ENCODE measurements at regions not wholly inside any gene's neighbourhood (a gene's known extent, or its start where the extent isn't known, plus 50 kb on each side); places are given as distances from the start of the nearest gene placed in this dataset.
"Not testable (repeated sequence)": the region's sequence is repeated elsewhere in the genome, so short reads cannot be mapped to it uniquely, and the experiment has no call there.

GRCh38 chr1:120942945-120943319 lies 53.4 kb downstream of the PPIAL4A start:
- not testable (repeated sequence) for TF ChIP-seq POLR2A (IDR thresholded peaks at IDR 0.05); CTCF (IDR thresholded peaks at IDR 0.05 in 8 of 11, conservative IDR thresholded peaks at IDR 0.05 in 3 of 11)
